ENCODE measurements at regions not wholly inside any gene's neighbourhood (a gene's known extent, or its start where the extent isn't known, plus 50 kb on each side); places are given as distances from the start of the nearest gene placed in this dataset.

GRCh38 chr12:60836651-60837050 is 1240.8 kb downstream of the SLC16A7 start:
- 0% methylated on average over 1 of the region's 1 CpG for WGBS (ENCODE audit: insufficient coverage, low coverage, missing lambda C conversion rate)
- Histone ChIP-seq H3K4me1 (replicated peaks in 1 of 2; ENCODE audit: control insufficient read depth in 2 of 2, insufficient read depth in 2 of 2, low read length in 2 of 2) (no peaks in the 10 kb centered on the region), H3K27me3 (ENCODE audit: control insufficient read depth in 2 of 2, insufficient read depth in 2 of 2, low read length in 2 of 2) (no peaks in the 10 kb centered on the region), H3K9me1 (ENCODE audit: control insufficient read depth, insufficient read depth, low read length) (no peaks in the 10 kb centered on the region), H3K27ac (ENCODE audit: extremely low read depth, low read depth, low read length) (no peak overlapping the region), H3K4me3 (no peak overlapping the region), H3K4me2 (ENCODE audit: insufficient read depth, low read length) (no peak overlapping the region), H2AFZ (ENCODE audit: low read depth, low read length) (no peak overlapping the region), H3K79me2 (ENCODE audit: control insufficient read depth, insufficient read depth, low read length) (no peaks in the 10 kb centered on the region), H3K36me3 (ENCODE audit: control insufficient read depth, insufficient read depth, low read length) (no peaks in the 10 kb centered on the region), H3K9ac (ENCODE audit: insufficient read depth in 1 of 2, low read depth in 2 of 2, low read length in 2 of 2) (no peak overlapping the region), H4K20me1 (replicated peaks; ENCODE audit: control insufficient read depth, insufficient read depth, low read length) (no peaks in the 10 kb centered on the region), H3K9me3 (replicated peaks; ENCODE audit: control insufficient read depth, insufficient read depth, low read depth, low read length) (no peaks in the 10 kb centered on the region)
- ChIA-PET CTCF (ENCODE audit: low intra/inter-chr PET ratio) (no interaction called here), POLR2A (no interaction called here)
- DNase-seq (ENCODE audit: extremely low read depth in 1 of 4, low spot score in 3 of 4): no peak
- TF ChIP-seq YY1 (IDR thresholded peaks at IDR 0.05; ENCODE audit: borderline replicate concordance in 1 of 3, control insufficient read depth in 1 of 3, extremely low read depth in 1 of 3, insufficient read depth in 3 of 3, insufficient read length in 1 of 3, insufficient replicate concordance in 2 of 3, low read depth in 1 of 3, low read length in 2 of 3) (no peak), SRSF9 (IDR thresholded peaks at IDR 0.05; ENCODE audit: borderline replicate concordance, low read depth, low read length) (no peak), ETV1 (tag; conservative IDR thresholded peaks at IDR 0.05; ENCODE audit: low read depth) (no peak), ATF4 (CRISPR knock-in tag; IDR thresholded peaks at IDR 0.05) (no peak), SMC3 (conservative IDR thresholded peaks at IDR 0.05; ENCODE audit: insufficient read depth, low read depth, low read length) (no peak), ZNF239 (CRISPR knock-in tag; IDR thresholded peaks at IDR 0.05) (no peak)
- FAIRE-seq: no peak
- intact Hi-C loops (cut with micrococcal nuclease) (no loop called here), in situ Hi-C loops (cut with MboI) (no loop called here)
- no peak for ATAC-seq
- BruUV-seq (replicated peaks): no TSS peak

All from K562 (cell line).